CD4-positive, alpha-beta T cell treated with Interleukin-21 for 1 hour (primary cell): ENCODE measurements at regions not wholly inside any gene's neighbourhood (a gene's known extent, or its start where the extent isn't known, plus 50 kb on each side); places are given as distances from the start of the nearest gene placed in this dataset.

Source experiments
- DNase-seq: peaks from one replicate; pipeline ENCODE4 v3.0.0-alpha.2; 2020

- DNase-seq, result no peak
Observed at GRCh38 chr2:16009560-16009959, 69.2 kb downstream of the MYCN start.

DNA sequence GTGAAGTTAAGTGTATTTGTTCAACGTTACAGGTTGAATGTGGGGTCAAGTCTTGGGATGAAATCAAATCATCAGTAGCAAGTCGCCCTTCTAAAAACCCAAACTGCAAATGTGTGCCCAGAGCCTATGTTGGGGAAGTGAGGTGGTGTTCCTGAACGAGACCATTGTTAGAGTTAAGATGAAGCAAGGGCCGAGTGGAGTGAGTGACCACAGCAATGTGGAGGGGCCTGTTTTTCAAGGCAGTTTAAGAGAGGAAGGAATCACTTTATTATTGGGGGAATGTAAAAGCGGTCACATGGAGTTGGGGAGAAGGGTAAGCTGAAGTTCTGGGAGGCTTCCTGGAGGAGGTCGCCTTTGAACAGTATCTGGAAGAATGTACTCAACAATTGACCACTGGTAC lies 68.5 kb downstream of the MYCN start:
- DNase-seq, result no peak

GRCh38 chr2:16008331-16008850 lies 68.0 kb downstream of the MYCN start:
- no peak for DNase-seq

- DNase-seq, result no peak
Observed at GRCh38 chr2:16007167-16007934, 67.0 kb downstream of the MYCN start.

DNA sequence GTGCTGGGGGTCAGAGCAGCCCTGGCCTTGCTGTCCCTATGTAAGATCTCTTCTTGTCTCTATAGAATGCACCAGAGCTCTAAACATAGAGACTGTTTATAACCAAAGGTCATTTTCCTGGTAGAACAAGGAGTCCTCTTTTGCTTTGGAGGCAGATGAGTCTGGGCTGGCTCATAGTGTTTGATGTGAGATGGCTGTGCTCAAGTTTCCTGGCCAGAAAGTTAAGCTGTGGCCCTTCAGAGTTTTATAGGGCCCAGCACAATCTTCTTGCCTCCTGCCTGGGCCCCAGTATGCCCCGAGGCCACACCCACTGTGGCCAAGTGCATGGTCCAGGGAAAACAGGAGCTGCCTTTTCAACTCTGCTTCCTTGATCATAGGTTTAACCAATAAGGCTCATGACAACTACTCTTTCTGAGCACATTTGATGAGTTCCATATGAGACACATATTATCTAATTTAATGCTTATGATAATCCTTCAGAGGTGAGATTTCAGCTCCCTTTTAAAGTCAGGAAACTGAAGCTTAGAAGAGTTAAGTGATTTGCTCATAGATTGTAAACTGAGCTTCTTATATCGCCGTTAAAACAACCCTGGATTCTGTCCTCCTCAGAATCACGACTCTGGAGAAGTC lies 66.3 kb downstream of the MYCN start:
- DNase-seq, result no peak

GRCh38 chr2:16005816-16006536 lies 65.6 kb downstream of the MYCN start:
- DNase-seq, result no peak

DNA sequence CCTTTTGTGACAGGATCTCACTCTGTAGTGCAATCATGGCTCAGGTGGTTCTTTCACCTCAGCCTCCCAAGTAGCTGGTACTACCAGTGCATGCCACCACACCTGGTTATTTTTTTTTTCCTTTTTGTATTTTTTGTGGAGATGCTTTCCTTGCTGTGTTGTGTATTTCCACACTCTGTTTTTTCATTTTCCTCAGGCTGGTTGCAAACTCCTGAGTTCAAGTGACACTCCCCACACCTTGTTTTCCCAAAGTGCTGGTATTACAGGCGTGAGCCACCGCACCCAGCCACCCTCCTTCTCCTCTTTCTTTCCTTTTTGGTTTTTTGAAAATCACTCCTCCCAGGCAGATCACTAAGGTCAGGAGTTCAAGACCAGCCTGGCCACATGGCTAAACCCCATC lies 65.0 kb downstream of the MYCN start:
- DNase-seq, result no peak

GRCh38 chr2:16003809-16004208 lies 63.5 kb downstream of the MYCN start:
- DNase-seq, result no peak

DNA sequence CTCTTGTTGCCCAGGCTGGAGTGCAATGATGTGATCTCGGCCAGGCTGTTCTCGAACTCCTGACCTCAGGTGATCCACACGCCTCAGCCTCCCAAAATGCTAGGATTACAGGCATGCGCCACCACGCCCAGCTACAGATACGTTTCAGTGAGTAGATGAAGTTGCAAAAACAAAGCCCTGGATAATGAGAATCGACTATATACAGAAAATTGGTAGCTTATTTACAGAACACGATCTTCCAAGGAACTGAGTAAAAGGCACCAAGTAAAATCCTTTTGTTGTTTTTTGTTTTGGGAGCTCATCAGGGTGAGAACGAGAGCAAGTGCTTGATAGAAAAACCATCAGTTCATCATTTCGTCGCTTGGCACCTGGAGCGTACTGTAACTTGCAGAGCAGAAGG lies 62.8 kb downstream of the MYCN start:
- DNase-seq, result no peak

GRCh38 chr2:16002575-16002974 lies 62.2 kb downstream of the MYCN start:
- DNase-seq, result no peak

DNA sequence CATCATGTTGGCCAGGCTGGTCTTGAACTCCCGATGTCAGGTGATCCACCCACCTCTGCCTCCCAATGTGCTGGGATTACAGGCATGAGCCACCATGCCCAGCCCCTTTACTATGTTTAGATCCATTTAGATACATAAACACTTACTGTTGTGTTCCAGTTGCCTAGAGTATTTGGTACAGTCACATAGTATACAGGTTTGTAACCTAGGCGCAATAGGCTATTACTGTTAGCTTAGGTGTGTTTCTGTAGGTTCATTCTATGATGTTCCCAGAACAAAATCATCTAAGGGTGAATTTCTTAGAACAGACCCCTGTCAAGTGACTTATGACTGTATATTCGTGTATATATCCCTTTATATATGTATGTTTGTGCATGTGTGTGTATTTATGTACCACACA lies 61.8 kb downstream of the MYCN start:
- no peak for DNase-seq

DNA sequence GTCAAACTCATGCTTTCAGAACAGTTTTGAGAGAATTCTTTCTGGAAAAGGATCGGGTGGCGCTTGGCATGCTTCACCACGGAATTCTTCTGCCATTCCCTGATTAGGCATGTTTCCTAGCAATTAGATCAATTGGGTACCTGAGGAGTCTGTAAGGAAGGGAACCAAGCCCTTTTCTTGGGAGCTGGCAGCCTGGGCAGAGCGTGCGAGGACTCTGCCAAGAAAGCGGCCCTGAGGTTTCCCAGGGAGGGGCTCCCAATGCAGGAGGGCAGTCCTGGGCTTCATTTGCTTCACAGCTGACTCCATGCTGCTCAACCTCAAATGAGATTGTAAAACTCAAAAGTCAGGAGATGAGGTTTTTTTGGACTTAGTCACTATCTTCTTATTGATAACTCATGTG lies 60.3 kb downstream of the MYCN start:
- DNase-seq, result no peak

DNA sequence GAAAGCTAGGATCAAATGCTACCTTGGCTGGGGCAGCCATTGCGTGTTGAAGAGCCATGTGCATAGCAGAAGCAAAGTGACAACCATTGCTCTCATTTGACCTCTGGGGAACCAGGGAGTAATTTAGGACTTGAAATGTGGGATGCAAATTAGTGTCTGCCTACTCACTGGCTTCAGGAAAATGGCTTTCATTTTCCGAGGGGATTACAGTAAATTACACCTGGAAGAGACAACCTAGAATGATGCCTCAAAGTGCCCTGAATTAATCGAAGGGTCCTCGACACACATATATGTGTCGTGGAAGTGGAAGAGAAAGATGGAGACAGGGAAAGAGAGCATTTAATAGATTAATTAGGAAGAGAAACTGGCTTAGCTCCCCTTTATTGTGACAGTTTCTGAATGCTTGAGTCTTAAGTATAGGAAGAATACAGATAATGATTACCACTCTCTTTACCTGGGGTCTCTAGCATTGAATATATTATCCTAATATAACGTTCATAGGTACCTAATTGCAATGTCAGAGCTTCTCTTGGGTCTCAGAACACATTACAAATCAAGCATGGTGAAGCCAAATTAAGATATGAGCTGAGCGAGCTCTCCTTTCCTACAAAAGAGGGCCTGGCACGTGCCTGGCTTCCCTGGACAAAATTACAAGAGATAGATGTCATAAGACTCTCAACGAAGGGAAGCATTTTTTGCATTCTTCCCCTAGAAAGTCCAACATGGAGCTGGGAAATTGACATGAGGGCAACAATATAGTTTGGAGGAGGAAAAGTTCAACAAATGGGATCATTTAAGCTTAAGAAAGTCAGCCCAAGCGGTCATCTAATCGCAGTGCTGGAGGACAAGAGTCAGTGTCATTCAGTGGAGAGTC lies 59.5 kb downstream of the MYCN start:
- DNase-seq, result no peak

- no peak for DNase-seq
Observed at GRCh38 chr2:15997728-15998280, 57.5 kb downstream of the MYCN start.

- no peak for DNase-seq
Observed at GRCh38 chr2:15996536-15997423, 56.4 kb downstream of the MYCN start.
